IPS-18a (cell line): ENCODE measurements at regions not wholly inside any gene's neighbourhood (a gene's known extent, or its start where the extent isn't known, plus 50 kb on each side); places are given as distances from the start of the nearest gene placed in this dataset.

Experiments used
- H3K27ac ChIP-seq: one replicate; pipeline ENCODE4 v1.5.1; 2013; ENCODE audit warnings: low read length
- H3K27me3 ChIP-seq: one replicate; pipeline ENCODE4 v1.6.1; 2013; ENCODE audit warnings: mild to moderate bottlenecking, low read length; ENCODE audit not compliant: control insufficient read depth, insufficient read depth
- H3K36me3 ChIP-seq: one replicate; pipeline ENCODE4 v1.6.1; 2013; ENCODE audit warnings: low read depth, low read length; ENCODE audit not compliant: control insufficient read depth
- H3K4me1 ChIP-seq: one replicate; pipeline ENCODE4 v1.6.1; 2013; ENCODE audit warnings: low read depth, low read length; ENCODE audit not compliant: control insufficient read depth
- H3K4me3 ChIP-seq: one replicate; pipeline ENCODE4 v1.5.1; 2013; ENCODE audit warnings: low read length
- H3K9ac ChIP-seq: one replicate; pipeline ENCODE4 v1.6.1; 2013; ENCODE audit warnings: mild to moderate bottlenecking, low read length, moderate library complexity
- H3K9me3 ChIP-seq: one replicate; pipeline ENCODE4 v1.6.1; 2013; ENCODE audit warnings: low read depth, low read length; ENCODE audit not compliant: control insufficient read depth

DNA sequence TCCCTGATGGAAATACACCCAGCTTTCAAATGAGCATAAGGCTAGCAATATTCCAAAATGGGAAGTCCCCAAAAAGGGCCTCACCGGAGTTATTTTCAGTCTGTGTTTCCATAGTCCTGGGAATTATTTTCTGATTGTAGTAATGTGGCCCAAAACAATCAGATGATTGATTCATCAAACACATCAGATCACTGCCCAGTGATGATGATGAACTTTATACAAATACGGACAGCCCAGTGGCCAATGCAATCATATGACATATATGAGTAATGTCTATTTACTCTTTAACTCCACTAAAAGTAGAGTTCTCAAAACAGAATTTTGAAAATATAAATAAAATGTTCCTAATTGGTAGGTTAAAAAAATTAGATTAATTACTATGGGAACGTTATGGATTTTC, 467.8 kb downstream of the ZNF608 start:
- H3K27ac ChIP-seq, result no peak overlapping the region
- H3K4me3 ChIP-seq, result no peak overlapping the region
- H3K27me3 ChIP-seq, result no peaks in the 10 kb centered on the region
- H3K9me3 ChIP-seq, result no peaks in the 10 kb centered on the region
- H3K36me3 ChIP-seq, result no peaks in the 10 kb centered on the region
- peaks cover 5% of the 10 kb centered on the region for H3K4me1 ChIP-seq
- H3K9ac ChIP-seq, result no peak overlapping the region

DNA sequence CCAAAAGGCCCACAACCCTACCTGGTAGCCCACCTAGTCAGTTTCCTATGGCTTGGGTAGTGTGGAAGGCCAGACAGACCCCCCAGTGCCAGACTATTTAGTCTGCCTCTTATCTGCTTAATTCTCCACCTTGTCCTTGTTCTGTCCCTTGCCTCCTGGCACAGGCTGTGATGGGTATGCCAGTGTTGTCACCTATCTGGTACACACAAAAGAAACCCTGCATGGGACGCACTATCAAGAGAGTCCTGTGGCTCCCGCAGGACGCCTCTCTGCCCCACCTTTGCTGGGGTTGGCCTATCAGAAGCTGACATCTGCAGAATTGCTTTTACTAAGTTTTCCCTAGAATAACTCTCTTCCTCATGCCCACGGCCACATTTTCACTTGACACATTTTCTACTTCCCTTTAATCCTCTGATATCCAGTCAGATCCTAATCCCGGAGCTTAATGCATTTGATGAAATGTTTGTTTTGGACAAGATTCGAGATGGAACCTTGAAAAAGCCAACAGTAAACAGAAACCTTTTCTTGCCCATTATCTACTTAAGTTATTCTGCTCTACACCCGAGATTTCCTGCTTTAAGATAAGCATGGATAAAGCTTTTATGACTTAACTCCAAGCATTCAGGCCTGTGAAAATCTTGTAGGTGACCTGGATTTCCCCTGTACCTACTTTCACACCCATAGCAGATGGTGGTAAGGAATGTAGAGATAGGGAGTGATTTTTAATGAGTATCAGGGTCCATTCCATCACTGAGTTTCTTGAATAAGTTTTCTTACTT, 468.5 kb downstream of the ZNF608 start:
- Histone ChIP-seq H3K9me3 (no peaks in the 10 kb centered on the region), H3K27ac (no peak overlapping the region), H3K36me3 (no peaks in the 10 kb centered on the region), H3K4me1 (peaks cover 5% of the 10 kb centered on the region), H3K27me3 (no peaks in the 10 kb centered on the region), H3K4me3 (no peak overlapping the region), H3K9ac (no peak overlapping the region)

- Histone ChIP-seq H3K9ac (no peak overlapping the region), H3K4me1 (peaks cover 5% of the 10 kb centered on the region), H3K27me3 (no peaks in the 10 kb centered on the region), H3K4me3 (no peak overlapping the region), H3K36me3 (no peaks in the 10 kb centered on the region), H3K9me3 (no peaks in the 10 kb centered on the region), H3K27ac (no peak overlapping the region)
These were observed 470.3 kb downstream of the ZNF608 start for GRCh38 chr5:124276166-124276565.

GRCh38 chr5:124274949-124275348, 471.5 kb downstream of the ZNF608 start:
- Histone ChIP-seq H3K9me3 (no peaks in the 10 kb centered on the region), H3K27ac (no peak overlapping the region), H3K9ac (no peak overlapping the region), H3K27me3 (no peaks in the 10 kb centered on the region), H3K4me3 (no peak overlapping the region), H3K36me3 (no peaks in the 10 kb centered on the region), H3K4me1 (peaks cover 5% of the 10 kb centered on the region)

DNA sequence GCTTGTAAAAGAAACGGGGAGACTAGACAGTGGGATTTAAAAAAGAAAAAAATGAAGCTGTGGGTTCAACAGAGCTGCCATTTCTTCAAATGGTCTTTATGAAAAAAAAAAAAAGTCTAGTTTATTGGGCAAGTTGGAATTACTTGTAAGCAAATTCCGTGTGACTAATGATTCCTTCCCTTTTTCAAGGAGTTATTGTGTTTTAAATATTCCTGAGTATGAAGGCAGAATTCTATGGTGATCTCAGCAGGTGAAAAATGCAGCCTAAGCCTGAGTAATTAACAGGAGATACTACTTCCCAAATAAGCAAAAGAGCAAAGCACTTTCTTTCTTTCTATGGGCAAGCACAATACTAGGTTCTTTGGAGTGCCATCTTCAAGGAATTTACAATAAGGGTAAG, 481.9 kb downstream of the ZNF608 start:
- H3K36me3 ChIP-seq, result no peaks in the 10 kb centered on the region
- peaks cover 42% of the 10 kb centered on the region for H3K4me1 ChIP-seq
- H3K4me3 ChIP-seq, result no peak overlapping the region
- H3K9me3 ChIP-seq, result no peaks in the 10 kb centered on the region
- no peak overlapping the region for H3K27ac ChIP-seq
- no peak overlapping the region for H3K9ac ChIP-seq
- no peaks in the 10 kb centered on the region for H3K27me3 ChIP-seq

- H3K9ac ChIP-seq, result no peak overlapping the region
- H3K9me3 ChIP-seq, result no peaks in the 10 kb centered on the region
- H3K4me3 ChIP-seq, result peak overlapping the region; percentile 2
- H3K27me3 ChIP-seq, result no peaks in the 10 kb centered on the region
- H3K27ac ChIP-seq, result no peak overlapping the region
- peaks cover 42% of the 10 kb centered on the region for H3K4me1 ChIP-seq
- H3K36me3 ChIP-seq, result no peaks in the 10 kb centered on the region
These were observed 482.6 kb downstream of the ZNF608 start for GRCh38 chr5:124263680-124264491.

GRCh38 chr5:124262991-124263571, 483.4 kb downstream of the ZNF608 start:
- Histone ChIP-seq H3K4me3 (peak overlapping the region; percentile 17), H3K27ac (no peak overlapping the region), H3K36me3 (no peaks in the 10 kb centered on the region), H3K9me3 (no peaks in the 10 kb centered on the region), H3K4me1 (peaks cover 42% of the 10 kb centered on the region), H3K9ac (no peak overlapping the region), H3K27me3 (no peaks in the 10 kb centered on the region)

GRCh38 chr5:124262470-124262869, 484.0 kb downstream of the ZNF608 start:
- Histone ChIP-seq H3K36me3 (no peaks in the 10 kb centered on the region), H3K4me1 (peaks cover 42% of the 10 kb centered on the region), H3K27me3 (no peaks in the 10 kb centered on the region), H3K9me3 (no peaks in the 10 kb centered on the region), H3K27ac (peak overlapping the region; percentile 10), H3K4me3 (peak overlapping the region; percentile 17), H3K9ac (no peak overlapping the region)

DNA sequence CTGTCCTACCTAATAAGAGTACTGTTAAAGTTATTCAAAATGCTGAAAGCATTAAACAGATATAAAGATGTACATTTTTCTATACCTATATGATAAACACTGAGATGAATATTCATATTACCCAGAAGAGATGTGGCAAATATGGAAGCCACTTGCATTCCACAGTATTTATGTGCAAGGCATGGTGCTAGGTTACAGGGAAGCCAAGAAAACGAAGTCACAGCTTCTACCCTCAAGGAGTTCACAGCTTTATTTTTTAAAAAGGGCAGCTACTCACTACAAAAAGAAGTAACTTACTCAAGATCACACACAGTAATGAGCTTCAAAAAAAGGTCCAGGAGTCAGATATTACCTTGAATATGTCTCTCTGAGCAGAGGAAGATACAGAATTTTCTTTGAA, 484.6 kb downstream of the ZNF608 start:
- Histone ChIP-seq H3K4me1 (peaks cover 42% of the 10 kb centered on the region), H3K27ac (no peak overlapping the region), H3K4me3 (no peak overlapping the region)

DNA sequence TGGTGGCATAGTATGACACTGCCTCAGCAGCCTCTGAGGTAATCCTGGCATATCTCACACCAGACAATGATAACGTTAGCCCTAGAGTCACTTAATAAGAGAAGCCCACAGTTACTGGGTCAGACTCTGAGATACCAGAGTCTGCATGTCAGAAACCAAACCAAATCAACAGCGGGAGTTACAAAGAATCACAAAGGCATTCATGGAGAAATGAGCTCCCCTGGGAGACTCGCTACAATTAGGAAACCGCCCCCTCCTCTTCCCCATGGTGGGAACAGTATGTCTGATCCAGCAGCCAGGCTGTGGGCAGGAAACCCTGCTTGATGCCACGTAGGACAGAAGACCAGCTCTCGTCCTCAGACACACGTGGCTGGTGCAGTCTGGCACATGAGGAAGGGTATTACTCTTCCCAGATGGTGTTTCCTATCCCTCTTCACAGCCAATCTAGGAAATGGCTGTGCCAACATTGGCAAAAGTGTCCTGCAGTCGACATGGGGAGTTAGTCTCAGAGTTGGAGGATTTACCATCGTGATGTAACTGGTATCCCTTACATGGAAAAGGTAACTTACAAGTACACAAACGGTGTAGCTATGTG, 485.4 kb downstream of the ZNF608 start:
- Histone ChIP-seq H3K36me3 (no peaks in the 10 kb centered on the region), H3K4me1 (peaks cover 42% of the 10 kb centered on the region), H3K27ac (no peak overlapping the region), H3K4me3 (no peak overlapping the region), H3K9me3 (no peaks in the 10 kb centered on the region), H3K27me3 (no peaks in the 10 kb centered on the region), H3K9ac (no peak overlapping the region)

More for the DNA sequence above, 484.6 kb downstream of the ZNF608 start:
- Histone ChIP-seq H3K36me3 (no peaks in the 10 kb centered on the region), H3K9ac (no peak overlapping the region), H3K27me3 (no peaks in the 10 kb centered on the region), H3K9me3 (no peaks in the 10 kb centered on the region)

DNA sequence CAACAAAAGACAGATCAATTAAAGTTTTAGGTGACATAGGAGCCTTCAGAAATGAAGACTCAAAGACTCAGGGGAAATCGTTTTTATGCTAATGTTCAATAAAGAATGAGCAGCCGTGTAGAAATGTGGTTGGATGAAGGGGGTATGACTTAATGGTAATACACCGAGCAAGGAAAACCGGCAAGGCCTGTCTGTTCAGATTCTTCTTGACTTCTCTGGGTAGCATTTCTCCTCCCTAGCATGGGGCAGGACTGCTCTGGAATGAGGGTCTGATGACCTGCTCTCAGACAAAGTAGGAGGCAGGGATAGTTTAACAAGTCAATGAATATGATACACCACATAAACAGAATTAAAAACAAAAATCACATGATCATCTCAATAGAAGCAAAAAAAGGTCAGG, 487.4 kb downstream of the ZNF608 start:
- no peak overlapping the region for H3K9ac ChIP-seq
- H3K27me3 ChIP-seq, result no peaks in the 10 kb centered on the region
- H3K4me3 ChIP-seq, result no peak overlapping the region
- no peaks in the 10 kb centered on the region for H3K36me3 ChIP-seq
- no peaks in the 10 kb centered on the region for H3K9me3 ChIP-seq
- peaks cover 36% of the 10 kb centered on the region for H3K4me1 ChIP-seq
- H3K27ac ChIP-seq, result no peak overlapping the region
